Neural cell (in vitro differentiated cells): ENCODE measurements at regions not wholly inside any gene's neighbourhood (a gene's known extent, or its start where the extent isn't known, plus 50 kb on each side); places are given as distances from the start of the nearest gene placed in this dataset.

Experiments
- POLR2AphosphoS5 ChIP-seq: IDR thresholded peaks from 2 replicates; pipeline ENCODE4 v1.6.1; 2012
- TF ChIP-seq, protein P1 (sequence below): IDR thresholded peaks from 2 replicates; pipeline ENCODE4 v1.6.1; 2012; ENCODE audit warnings: borderline replicate concordance
- TF ChIP-seq, protein P2 (sequence below): fragments of 450-650 bp; IDR thresholded peaks from 2 replicates; pipeline ENCODE4 v1.5.1; 2014; ENCODE audit warnings: antibody characterized with exemption, mild to moderate bottlenecking, moderate library complexity; ENCODE audit not compliant: poor library complexity, severe bottlenecking

DNA sequence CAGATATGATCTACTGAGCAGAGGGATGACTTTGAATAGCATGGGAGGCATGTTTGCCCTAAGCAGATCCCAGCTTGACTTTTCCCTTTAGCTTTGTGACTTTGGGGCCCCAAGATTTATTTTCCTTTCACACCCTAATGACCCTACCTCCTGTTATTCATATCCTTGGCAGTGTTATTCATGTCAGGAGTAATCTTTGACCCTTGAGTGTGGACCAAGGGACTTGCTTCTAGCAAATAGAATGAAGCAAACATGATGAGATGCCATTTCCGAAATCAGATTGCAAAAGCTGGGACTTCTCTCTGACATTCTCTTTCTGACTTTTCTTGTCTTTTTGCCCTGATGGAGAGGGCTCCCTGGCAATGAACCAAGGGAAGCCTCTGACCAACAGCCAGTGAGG lies 415.4 kb upstream of the PROK2 start:
- no peak for TF ChIP-seq POLR2AphosphoS5
- TF ChIP-seq, protein P1, sequence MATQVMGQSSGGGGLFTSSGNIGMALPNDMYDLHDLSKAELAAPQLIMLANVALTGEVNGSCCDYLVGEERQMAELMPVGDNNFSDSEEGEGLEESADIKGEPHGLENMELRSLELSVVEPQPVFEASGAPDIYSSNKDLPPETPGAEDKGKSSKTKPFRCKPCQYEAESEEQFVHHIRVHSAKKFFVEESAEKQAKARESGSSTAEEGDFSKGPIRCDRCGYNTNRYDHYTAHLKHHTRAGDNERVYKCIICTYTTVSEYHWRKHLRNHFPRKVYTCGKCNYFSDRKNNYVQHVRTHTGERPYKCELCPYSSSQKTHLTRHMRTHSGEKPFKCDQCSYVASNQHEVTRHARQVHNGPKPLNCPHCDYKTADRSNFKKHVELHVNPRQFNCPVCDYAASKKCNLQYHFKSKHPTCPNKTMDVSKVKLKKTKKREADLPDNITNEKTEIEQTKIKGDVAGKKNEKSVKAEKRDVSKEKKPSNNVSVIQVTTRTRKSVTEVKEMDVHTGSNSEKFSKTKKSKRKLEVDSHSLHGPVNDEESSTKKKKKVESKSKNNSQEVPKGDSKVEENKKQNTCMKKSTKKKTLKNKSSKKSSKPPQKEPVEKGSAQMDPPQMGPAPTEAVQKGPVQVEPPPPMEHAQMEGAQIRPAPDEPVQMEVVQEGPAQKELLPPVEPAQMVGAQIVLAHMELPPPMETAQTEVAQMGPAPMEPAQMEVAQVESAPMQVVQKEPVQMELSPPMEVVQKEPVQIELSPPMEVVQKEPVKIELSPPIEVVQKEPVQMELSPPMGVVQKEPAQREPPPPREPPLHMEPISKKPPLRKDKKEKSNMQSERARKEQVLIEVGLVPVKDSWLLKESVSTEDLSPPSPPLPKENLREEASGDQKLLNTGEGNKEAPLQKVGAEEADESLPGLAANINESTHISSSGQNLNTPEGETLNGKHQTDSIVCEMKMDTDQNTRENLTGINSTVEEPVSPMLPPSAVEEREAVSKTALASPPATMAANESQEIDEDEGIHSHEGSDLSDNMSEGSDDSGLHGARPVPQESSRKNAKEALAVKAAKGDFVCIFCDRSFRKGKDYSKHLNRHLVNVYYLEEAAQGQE, result no peak
- TF ChIP-seq, protein P2, sequence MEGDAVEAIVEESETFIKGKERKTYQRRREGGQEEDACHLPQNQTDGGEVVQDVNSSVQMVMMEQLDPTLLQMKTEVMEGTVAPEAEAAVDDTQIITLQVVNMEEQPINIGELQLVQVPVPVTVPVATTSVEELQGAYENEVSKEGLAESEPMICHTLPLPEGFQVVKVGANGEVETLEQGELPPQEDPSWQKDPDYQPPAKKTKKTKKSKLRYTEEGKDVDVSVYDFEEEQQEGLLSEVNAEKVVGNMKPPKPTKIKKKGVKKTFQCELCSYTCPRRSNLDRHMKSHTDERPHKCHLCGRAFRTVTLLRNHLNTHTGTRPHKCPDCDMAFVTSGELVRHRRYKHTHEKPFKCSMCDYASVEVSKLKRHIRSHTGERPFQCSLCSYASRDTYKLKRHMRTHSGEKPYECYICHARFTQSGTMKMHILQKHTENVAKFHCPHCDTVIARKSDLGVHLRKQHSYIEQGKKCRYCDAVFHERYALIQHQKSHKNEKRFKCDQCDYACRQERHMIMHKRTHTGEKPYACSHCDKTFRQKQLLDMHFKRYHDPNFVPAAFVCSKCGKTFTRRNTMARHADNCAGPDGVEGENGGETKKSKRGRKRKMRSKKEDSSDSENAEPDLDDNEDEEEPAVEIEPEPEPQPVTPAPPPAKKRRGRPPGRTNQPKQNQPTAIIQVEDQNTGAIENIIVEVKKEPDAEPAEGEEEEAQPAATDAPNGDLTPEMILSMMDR, result no peak
